ENCODE measurements at regions not wholly inside any gene's neighbourhood (a gene's known extent, or its start where the extent isn't known, plus 50 kb on each side); places are given as distances from the start of the nearest gene placed in this dataset.

DNA sequence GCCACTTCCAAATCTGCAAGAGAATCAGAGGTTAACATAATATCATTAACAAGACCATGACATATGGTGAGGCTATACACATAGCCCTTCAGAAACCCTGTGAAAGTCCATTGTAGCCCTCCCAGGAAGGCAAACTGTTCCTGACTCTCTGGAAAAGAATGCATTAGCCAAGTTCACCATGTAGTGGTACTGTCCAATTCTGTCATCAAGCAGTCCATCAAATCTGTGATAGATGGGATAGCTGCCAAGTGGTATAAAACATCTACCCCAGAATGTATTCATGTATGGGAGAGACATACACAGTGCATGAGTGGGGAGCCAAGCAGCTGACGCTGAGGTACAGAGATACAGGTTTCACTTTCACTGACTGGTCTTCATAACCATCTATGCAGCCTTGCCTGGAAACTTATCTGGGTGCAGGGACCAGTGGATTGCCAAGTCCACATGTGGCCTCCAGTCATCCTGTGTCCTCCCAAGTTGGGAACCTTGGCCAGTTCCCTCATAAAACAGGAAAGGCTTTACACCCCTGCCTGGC lies 281.1 kb downstream of the MBD2 start:
- Histone ChIP-seq H3K27me3 (no peaks in the 10 kb centered on the region), H3K9me3 (peaks cover 0 to 7% (median 0%) of the 10 kb centered on the region in 4 donors), H3K27ac (no peak overlapping the region), H3K36me3 (no peaks in the 10 kb centered on the region), H3K4me3 (no peak overlapping the region), H3K4me1 (no peaks in the 10 kb centered on the region)
- TF ChIP-seq, protein P1, sequence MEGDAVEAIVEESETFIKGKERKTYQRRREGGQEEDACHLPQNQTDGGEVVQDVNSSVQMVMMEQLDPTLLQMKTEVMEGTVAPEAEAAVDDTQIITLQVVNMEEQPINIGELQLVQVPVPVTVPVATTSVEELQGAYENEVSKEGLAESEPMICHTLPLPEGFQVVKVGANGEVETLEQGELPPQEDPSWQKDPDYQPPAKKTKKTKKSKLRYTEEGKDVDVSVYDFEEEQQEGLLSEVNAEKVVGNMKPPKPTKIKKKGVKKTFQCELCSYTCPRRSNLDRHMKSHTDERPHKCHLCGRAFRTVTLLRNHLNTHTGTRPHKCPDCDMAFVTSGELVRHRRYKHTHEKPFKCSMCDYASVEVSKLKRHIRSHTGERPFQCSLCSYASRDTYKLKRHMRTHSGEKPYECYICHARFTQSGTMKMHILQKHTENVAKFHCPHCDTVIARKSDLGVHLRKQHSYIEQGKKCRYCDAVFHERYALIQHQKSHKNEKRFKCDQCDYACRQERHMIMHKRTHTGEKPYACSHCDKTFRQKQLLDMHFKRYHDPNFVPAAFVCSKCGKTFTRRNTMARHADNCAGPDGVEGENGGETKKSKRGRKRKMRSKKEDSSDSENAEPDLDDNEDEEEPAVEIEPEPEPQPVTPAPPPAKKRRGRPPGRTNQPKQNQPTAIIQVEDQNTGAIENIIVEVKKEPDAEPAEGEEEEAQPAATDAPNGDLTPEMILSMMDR (IDR thresholded peaks at IDR 0.05), result no peak
- TF ChIP-seq POLR2A (IDR thresholded peaks at IDR 0.05), result no peak
- no peak for DNase-seq

DNA sequence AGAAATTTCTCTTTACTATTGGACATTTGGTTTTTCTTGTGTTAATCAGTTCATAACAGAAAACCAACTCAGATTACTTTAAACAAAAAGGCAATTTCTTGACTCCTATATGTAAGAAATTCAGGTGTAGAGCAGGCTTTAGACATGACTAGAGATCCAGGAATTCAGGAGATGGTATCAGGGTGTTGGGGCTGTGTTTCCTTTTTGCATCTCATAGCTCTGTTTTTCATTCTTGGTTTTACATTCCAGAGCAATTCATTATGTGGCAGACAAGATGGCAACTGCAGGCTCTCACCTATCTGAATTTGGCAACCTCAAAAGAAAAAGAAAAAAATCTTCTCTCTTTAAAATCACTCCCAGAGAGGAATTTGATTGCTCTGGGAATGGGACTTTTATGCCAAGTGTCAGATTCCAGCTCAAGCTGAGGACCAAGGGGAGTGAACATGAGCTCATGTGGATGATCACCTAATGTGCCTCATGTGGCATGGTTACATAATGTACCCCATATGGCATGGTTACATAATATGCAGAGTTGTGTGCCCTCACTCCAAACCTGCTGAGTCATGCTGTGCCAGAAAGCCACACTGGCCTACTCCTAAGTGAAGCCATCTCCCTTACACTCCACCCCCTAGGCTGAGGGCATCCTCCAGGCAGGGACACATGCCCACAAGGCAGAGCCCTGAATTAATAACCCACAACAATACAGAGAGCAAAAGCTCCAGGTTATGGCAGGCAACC lies 282.7 kb downstream of the MBD2 start:
- H3K27me3 ChIP-seq, result no peaks in the 10 kb centered on the region
- TF ChIP-seq POLR2A (IDR thresholded peaks at IDR 0.05), result no peak
- TF ChIP-seq, protein P1 (IDR thresholded peaks at IDR 0.05), result no peak
- no peak for DNase-seq
- no peaks in the 10 kb centered on the region for H3K36me3 ChIP-seq
- H3K9me3 ChIP-seq, result peaks cover 0 to 7% (median 0%) of the 10 kb centered on the region in 4 donors
- no peak overlapping the region for H3K27ac ChIP-seq
- no peaks in the 10 kb centered on the region for H3K4me1 ChIP-seq
- no peak overlapping the region for H3K4me3 ChIP-seq

DNA sequence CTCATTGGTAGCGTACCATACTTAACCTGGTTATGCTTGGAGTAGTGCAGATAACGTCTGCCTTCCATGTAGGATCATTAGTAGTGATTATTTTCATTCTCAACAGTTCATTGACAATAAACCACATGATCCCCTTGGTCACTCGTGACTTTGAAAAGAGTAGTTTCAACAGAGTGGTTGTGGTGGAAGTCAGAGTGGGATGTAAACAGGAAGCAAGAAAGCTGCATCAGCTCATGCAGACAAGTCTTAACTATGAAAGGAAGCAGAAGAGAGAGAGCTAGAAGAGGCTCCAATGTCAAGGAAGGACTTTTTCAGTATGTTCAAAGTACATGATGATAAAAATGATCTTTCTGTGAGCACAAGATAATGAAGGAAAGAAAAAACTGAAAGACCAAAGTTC lies 287.4 kb downstream of the MBD2 start:
- no peaks in the 10 kb centered on the region for H3K36me3 ChIP-seq
- H3K27ac ChIP-seq, result no peak overlapping the region
- DNase-seq, result no peak
- H3K9me3 ChIP-seq, result no peaks in the 10 kb centered on the region
- TF ChIP-seq POLR2A (IDR thresholded peaks at IDR 0.05), result no peak
- TF ChIP-seq, protein P1 (IDR thresholded peaks at IDR 0.05), result no peak
- H3K27me3 ChIP-seq, result no peaks in the 10 kb centered on the region
- no peak overlapping the region for H3K4me3 ChIP-seq
- H3K4me1 ChIP-seq, result no peaks in the 10 kb centered on the region

DNA sequence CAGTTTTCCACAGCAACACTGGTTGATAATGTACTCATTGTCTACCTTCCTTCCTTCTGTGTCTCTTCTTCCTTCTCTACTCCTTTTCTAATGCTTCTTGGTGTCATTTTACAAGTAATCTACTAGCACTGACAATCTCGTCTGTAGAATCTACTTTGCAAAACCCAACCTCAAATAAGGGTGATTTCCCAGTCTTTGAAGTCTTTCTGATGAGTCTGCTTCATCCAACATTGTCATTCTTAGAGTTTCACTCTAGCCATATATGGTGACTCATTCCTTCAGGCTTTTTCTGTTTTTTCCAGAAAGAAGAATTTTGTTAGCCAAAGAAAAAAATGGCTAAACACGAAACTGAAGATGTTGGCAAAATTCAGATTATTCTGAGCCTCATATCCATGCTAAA lies 288.7 kb downstream of the MBD2 start:
- TF ChIP-seq POLR2A (IDR thresholded peaks at IDR 0.05), result no peak
- TF ChIP-seq, protein P1 (IDR thresholded peaks at IDR 0.05), result no peak
- H3K36me3 ChIP-seq, result no peaks in the 10 kb centered on the region
- no peaks in the 10 kb centered on the region for H3K9me3 ChIP-seq
- H3K4me1 ChIP-seq, result no peaks in the 10 kb centered on the region
- H3K27ac ChIP-seq, result no peak overlapping the region
- DNase-seq, result no peak
- no peak overlapping the region for H3K4me3 ChIP-seq
- no peaks in the 10 kb centered on the region for H3K27me3 ChIP-seq

DNA sequence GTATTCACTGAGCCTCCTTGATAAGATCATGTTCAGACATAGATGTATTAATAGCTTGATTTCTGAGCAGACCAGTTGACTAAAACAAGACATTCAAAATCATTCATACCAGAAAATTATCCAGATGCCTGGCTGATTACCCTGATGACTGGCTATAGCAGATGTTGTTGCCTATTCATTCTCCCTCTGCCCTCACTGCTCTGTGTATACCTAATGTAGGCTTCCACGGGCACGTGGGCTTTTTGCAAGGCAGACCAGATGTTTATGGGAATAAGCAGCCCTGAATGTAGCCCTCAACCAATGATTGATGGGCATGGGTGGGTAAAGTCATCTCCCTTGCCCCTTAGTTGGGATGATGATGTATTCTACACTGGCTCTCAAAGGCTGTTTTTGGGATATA lies 289.1 kb downstream of the MBD2 start:
- DNase-seq, result no peak
- Histone ChIP-seq H3K4me3 (no peak overlapping the region), H3K27ac (no peak overlapping the region), H3K36me3 (no peaks in the 10 kb centered on the region), H3K27me3 (no peaks in the 10 kb centered on the region), H3K9me3 (no peaks in the 10 kb centered on the region), H3K4me1 (no peaks in the 10 kb centered on the region)
- TF ChIP-seq, protein P1 (IDR thresholded peaks at IDR 0.05), result no peak
- TF ChIP-seq POLR2A (IDR thresholded peaks at IDR 0.05), result no peak
